Left ventricle myocardium superior (tissue), 1 donor: ENCODE measurements at regions not wholly inside any gene's neighbourhood (a gene's known extent, or its start where the extent isn't known, plus 50 kb on each side); places are given as distances from the start of the nearest gene placed in this dataset.
A peak's percentile ranks its signal among the peaks of the same experiment; 100 is the strongest.

Source experiments
- ATAC-seq: fragments of 200-7000 bp; cut with Tn5 transposase; one replicate; pipeline ENCODE4 v1.9.1; 2020; ENCODE audit warnings: mild to moderate bottlenecking, moderate library complexity
- DNase-seq: peaks from one replicate; pipeline ENCODE4 v3.0.0-alpha.2; 2020
- intact Hi-C: fragments of 100-400 bp; cut with micrococcal nuclease; formaldehyde crosslinking; loops from one replicate; pipeline ENCODE4 v1.11.0; 2022
- donor health status: DM: no; HTN: yes; CAD: no; lungs with severe emphysema.

DNA sequence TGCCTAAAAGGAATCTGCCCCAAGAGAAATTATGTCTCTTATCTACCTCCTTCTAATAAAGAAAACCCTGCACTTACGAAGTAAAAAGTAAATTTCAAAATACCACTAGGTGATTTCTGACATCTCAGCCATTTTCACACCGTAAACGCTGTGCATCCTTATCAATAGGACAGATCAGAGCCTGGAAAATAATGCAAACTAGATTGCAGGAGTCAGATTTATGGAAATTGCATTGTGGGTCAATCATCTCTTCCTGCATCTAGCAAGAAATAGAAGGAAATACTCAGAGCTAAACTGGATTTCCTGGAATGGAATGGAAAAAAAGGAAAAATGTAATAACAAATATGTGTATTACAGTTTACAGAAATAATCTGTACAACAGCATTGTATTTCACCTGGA lies 114.3 kb upstream of the PLPPR4 start:
- no peak for ATAC-seq
- intact Hi-C loops: no loop called here
- no peak for DNase-seq

DNA sequence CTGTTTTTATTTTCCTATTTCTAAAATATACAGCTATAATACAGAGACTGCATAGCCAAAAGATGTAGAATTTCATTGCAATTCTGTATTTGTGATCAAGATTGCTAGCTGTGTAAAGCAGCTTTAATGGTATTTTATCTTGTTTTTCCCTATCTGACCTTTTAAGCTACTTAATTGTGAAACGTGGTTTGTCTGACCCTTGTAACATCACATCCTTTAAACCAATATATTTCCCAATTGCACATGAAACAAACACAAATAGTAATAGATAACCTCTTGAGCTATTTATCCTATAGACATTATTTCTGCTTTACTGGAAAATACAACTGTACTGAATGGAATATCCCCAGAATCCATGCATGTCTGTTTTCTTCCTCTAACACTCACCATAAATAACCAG lies 112.2 kb upstream of the PLPPR4 start:
- intact Hi-C loops: no loop called here
- DNase-seq (no peak), ATAC-seq (no peak)

DNA sequence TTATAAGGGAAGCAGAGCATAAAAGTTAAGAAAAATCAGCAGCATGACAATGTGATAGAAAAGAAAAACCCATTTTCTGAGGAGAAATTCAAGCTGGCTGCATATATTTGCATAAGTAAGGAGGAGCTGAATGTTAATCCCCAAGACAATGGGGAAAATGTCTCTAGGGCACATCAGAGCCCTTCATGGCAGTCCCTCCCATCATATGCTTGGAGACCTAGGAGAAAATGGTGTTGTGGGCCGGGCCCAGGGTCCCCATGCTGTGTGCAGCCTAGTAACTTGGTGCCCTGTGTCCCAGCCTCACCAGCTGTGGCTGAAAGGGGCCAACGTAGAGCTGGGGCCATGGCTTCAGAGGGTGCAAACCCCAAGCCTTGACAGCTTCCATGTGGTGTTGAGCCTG lies 100.6 kb upstream of the PLPPR4 start:
- ATAC-seq (no peak), DNase-seq (no peak)
- intact Hi-C loops: no loop called here

DNA sequence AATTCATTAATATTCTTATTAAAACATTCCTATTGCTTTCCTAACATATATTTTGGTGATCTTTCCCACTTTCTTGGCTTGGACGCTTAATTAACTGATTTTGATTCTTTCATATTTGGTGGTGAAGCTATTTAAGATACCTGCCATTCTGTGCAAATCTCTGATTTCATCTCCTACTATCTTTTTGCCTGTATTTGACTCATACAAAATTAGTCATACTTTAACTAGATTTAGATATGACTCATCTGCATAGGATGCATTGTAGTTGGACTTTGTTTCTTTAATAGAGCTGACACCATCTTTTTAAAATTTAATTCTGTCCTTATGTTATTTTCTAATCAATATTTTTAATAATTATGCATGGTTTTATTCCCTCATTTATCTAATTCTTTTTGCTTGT lies 93.8 kb upstream of the PLPPR4 start:
- DNase-seq (no peak), ATAC-seq (no peak)
- intact Hi-C loops: no loop called here

DNA sequence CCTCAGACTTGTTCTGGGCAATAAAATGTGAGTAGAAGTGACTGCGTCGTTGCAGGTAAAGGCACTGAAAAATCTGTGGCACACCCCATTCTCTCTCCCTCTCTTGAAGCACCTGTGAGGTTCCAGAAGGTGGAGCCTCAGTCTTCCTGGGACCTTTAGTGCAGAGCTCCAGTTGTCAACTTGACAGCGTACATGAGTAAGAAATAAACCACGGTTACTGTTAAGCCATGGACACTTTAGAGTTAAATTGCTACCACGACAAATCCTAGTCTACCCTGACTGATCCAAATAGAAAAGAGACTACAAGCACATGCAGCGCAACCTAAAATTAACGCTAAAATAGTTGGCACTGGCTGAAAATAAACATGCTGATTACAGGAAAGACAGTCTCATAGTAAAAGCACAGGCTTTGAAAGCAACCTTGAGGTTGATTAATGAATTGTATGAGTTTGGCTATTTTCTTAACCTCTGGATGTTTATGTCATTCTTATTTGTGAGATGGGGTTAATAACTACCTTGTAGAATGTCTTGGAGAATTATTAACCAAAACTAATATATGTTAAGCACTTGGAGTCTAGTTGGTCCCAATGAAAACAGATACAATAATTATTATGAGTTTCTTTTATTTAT lies 93.0 kb upstream of the PLPPR4 start:
- no peak for DNase-seq
- no peak for ATAC-seq
- intact Hi-C loops: no loop called here

DNA sequence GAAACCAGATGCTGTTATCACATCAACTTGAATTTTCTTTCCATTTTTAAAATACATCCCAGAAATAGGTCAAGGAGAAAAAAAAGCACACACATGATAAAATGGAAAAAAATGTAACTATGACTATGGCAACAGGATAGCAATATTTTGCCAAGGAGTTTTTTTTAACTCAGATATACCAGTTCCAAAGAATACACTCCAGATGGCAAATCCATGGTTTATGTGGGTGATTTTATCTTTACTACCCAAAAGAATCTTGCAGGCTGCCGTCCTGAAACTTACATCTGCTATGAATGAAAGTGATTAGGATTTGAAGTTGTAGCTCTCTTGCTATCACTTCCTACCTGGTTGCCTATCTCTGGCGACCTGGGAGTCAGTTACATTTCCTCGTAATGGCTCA lies 91.0 kb upstream of the PLPPR4 start:
- no peak for DNase-seq
- intact Hi-C loops: no loop called here
- no peak for ATAC-seq

DNA sequence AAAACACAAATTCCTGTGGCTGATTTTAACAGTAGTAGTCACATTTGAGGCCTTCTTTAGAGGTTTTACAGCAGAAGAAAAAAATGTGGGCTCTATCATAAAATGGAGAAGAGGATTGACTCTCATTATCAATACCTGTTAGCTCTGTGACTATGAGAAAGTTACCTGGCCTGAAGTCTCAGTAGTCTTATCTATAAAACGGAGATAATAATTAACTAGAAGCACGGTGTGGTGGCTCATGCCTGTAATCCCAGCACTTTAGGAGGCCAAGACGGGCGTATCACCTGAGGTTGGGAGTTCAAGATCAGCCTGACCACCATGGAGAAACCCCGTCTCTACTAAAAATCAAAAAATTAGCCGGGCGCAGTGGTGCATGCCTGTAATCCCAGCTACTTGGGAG lies 90.4 kb upstream of the PLPPR4 start:
- DNase-seq: no peak
- intact Hi-C loops: no loop called here

DNA sequence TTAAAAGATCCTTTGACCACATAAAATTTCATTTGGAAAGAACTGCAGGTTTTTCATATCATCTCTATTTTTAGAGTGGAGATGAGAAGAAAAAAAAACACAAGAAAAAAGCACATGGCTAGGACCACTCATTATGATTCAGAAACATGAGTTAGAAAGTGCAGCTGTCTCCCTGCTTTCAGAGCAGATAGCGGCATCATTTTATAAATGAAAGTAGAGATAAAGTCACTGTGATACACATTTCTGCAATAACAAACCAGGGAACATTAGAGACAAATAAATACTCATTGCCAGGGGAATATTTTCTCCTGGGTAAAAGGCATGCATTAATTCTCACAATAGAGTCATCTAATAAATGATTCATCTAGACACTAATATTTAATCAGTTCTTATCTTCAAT lies 87.5 kb upstream of the PLPPR4 start:
- intact Hi-C loops: no loop called here
- ATAC-seq (no peak), DNase-seq (no peak)

More for the DNA sequence above, 90.4 kb upstream of the PLPPR4 start:
- no peak for ATAC-seq

DNA sequence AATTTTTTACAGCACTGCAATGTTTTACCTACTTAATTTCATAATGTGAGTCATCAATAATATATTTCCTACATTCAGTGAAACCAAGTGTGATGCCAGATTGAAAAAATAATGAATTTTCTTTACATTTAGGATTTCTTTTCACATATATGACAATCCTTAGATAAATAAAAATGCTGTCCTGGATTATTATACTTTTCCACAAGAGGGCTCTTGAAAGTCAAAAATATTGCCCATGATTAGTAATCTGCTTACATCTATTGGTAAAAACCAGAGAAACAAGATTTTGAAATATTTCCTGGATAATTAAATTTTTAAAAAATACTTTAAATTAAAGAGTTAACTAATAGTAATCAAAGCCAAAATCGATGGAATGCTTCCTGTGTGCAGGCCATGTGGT lies 86.8 kb upstream of the PLPPR4 start:
- ATAC-seq: no peak
- no peak for DNase-seq
- intact Hi-C loops: no loop called here

DNA sequence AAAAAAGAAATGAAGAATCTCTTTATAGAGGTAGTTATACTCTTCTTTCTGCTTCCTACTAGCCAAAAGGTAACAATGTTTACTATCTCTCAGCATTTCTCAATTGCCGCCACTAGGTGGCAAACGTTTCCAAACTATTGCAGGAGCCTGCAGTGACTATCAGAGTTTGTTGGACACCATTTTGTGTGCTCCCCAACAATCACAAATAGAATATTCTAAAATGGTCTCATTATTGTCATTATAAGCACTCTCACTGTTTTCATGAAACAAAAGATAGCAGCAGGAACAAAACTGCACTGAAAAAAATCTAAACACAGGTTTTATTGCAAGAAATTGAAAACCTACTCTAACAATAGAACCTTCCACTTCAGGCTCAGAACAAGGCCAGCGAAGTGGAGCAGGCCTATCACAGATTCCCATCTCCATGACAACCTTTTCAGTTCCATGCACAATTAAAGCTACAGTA lies 83.9 kb upstream of the PLPPR4 start:
- ATAC-seq: peak; percentile 94
- DNase-seq: peak; percentile 46
- intact Hi-C loops: loop anchor here (5.0 kb wide), 2 partner anchors 302 to 527 kb away; no protein-coding TSS in a partner anchor

DNA sequence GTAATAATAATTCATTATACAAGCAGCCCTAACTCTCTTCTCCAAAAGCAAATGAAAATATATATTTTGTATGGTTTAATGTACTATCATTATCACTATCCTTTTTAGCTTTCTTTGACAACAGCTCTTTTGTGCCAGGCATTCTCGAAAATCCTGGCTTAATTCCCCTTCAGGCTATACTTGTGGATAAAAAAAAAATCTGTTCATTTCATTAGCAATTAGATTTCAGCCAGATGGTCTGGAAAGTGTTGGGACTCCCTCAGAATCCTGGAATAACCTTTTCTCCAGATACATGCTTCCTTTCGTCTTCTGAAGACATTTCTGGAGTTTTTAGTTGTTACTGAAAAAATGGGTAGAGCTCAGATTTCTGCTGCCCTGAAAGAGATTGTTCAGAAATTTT lies 83.4 kb upstream of the PLPPR4 start:
- intact Hi-C loops: loop anchor here (5.0 kb wide), 2 partner anchors 301 to 526 kb away; no protein-coding TSS in a partner anchor
- DNase-seq (no peak), ATAC-seq (peak; percentile 27)

DNA sequence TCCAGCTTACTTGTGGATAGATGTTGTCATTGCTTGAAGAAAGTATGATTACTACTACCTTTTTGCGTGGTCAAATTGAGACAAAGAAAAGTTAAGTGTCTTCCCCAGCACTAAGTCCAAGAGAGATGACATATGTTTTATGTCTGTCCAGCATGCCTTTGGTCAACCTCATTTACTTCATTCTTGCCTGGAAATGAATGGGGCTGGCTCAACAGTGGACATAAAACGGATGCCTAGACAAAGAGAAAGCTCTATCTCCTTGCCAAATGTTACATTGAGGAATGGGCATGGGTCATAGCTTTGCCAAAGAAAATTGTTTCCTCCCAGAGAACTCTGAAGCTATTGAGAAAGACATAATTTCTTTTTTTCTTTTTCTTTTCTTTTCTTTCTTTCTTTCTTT lies 82.4 kb upstream of the PLPPR4 start:
- DNase-seq (no peak), ATAC-seq (no peak)
- intact Hi-C loops: loop anchor here (5.0 kb wide), 2 partner anchors 300 to 525 kb away; no protein-coding TSS in a partner anchor

DNA sequence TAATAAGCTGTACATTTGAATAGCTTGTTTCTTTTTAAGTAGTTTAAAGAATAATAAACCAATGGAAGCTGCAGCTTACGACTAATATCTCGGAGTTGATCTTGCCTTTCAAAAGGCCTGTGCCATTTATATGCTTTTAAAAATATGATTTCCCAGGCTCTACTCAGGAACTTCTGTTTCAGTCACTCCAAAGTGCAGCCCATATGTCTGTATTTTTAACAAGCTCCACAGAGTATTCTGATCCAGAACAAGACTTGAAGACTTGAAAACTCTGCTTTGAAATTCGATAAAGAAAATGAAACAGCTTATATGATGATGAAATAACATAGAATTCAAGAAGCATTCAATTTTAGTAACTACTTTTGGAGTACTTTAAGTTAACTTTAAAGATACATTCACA lies 79.1 kb upstream of the PLPPR4 start:
- ATAC-seq: no peak
- intact Hi-C loops: no loop called here
- no peak for DNase-seq

DNA sequence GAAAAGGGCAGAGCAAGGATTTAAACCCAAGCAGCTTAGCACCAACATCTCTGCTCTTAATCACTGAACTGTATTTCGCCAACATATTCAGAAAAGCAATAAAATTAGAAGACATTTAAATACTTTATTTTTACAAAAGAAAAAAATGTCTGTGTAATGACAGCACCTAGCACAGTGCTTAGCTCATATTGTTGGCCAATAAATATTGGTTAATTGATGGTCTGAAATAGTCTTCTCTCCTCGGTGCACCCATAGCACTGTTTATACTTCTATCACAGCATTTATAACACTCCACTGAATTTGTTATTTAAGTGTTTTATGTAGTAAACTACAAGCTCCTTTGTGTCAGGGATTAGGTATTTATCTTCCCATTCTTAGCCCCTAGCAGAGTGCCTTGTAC lies 70.9 kb upstream of the PLPPR4 start:
- DNase-seq: no peak
- intact Hi-C loops: no loop called here
- ATAC-seq: no peak

DNA sequence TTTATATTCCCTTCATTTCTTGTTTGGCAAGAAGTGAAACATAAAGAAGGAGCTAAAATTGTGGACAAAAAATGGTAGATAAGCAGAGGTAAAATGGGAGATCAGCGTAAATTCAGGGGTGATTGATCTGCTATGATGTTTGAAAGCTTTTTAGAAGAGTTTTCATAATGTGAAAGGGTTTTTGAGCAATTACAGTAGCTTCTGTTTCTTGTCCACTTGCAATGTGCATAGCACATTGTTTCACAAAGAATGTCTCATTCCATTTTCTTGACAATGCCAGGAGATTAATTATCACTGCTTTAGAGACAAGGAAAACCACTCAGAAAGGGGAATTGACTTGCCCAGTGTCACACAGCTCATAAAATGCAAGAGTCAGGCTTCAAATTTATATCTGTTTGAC lies 65.9 kb upstream of the PLPPR4 start:
- no peak for ATAC-seq
- intact Hi-C loops: no loop called here

DNA sequence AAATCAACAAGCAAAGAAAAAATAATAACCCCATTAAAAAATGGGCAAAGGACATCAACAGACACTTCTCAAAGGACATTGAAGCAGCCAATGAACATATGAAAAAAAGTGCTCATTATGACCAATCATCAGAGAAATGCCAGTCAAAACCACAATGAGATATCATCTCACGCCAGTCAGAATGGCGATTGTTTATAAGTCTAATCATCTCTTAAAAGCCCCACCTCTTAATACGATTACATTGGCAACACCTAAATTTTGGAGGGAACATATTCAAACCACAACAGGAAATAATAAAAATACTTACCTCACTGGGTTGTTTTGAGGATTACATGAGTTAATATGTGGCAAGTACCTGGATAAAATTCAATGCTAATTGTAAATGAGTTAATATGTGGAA lies 57.1 kb upstream of the PLPPR4 start:
- DNase-seq (no peak), ATAC-seq (no peak)
- intact Hi-C loops: no loop called here

More for the DNA sequence above, 65.9 kb upstream of the PLPPR4 start:
- DNase-seq: no peak
